T-helper 2 cell treated with Interferon-gamma antibody and Interleukin-4, amounts not matched to agents 100 ng/mL and 5 ng/mL, for 36 hours (primary cell): ENCODE measurements at regions not wholly inside any gene's neighbourhood (a gene's known extent, or its start where the extent isn't known, plus 50 kb on each side); places are given as distances from the start of the nearest gene placed in this dataset.
"Not testable (repeated sequence)": the region's sequence is repeated elsewhere in the genome, so short reads cannot be mapped to it uniquely, and the experiment has no call there.

Experiments
- intact Hi-C: fragments of 100-400 bp; cut with micrococcal nuclease; formaldehyde crosslinking; loops from one replicate; pipeline ENCODE4 v1.15.1; 2023

DNA sequence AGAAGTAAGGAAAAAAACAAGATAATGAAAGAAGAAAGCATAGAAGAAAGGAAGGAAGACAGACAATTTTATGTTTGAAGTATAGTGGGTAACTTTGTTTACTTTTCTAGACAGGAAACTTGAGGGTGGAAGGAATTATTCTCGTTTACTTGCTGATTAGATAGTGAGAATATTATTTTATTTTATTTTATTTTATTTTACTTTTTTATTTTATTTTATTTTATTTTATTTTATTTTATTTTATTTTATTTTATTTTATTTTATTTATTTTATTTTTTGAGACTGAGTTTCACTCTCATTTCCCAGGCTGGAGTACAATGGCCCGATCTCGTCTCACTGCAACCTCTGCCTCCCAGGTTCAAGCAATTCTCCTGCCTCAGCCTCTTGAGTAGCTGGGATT, 623.1 kb upstream of the COX7C start:
- intact Hi-C loops: not testable (repeated sequence)

DNA sequence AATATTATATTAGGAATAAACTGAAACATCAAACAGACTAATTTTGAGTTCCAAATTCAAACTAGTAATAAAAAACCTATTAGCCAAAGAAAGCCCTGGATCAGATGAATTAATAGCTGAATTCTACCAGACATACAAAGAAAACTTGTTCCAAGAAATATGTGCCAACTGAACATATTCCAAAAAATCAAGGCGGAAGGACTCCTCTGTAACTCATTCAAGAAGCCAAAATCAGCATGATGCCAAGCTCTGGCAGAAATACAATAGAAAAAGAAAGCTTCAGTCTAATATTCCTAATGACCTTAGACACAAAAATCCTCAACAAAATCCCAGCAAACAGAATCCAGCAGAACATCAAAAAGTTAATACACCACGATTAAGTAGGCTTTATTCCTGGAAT, 619.1 kb upstream of the COX7C start:
- intact Hi-C loops: no loop called here

DNA sequence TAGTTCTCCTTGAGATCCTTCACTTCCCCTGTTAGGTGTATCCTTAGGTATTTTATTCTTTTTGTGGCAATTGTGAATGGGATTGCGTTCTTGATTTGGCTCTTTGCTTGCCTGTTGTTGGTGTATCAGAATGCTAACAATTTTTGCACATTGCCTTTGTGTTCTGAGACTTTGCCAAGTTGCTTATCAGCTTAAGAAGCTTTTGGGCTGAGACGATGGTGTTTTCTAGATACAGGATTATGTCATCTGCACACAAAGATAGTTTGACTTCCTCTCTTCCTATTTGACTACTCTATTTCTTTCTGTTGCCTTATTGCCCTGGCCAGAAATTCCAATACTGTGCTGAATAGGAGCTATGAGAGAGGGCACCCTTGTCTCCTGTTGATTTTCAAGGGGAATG, 609.4 kb upstream of the COX7C start:
- intact Hi-C loops: no loop called here

DNA sequence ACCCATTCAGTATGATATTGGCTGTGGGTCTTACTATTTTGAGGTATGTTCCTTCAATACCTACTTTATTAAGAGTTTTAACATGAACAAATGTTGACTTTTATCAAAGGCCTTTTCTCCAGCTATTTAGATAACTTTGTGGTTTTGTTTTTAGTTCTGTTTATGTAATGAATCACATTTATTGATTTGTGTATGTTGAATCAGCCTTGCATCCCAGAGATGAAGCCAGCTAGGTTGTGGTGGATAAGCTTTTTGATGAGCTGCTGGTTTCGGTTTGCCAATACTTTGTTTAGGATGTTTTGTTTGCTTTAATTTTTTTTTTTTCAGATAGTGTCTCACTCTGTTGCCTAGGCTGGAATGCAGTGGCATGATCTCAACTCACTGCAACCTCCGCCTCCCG, 609.0 kb upstream of the COX7C start:
- intact Hi-C loops: no loop called here

DNA sequence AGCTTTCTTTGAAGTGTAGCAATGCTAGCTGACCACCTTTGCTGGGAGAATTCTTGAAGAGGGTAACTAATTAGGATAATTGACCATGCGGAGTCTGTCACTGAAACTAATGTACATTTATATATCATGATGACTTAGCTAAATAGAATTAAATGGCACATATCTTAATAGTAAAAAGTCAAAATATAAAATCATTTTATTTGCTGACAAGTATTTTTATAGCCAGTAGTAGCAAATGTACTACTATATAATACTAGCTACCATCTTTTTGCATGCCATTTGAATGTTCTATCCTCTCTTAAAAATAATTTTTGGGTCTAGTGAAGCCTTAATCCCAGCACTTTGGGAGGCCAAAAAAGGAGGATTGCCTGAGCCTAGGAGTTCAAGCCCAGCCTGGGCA, 605.8 kb upstream of the COX7C start:
- intact Hi-C loops: no loop called here

DNA sequence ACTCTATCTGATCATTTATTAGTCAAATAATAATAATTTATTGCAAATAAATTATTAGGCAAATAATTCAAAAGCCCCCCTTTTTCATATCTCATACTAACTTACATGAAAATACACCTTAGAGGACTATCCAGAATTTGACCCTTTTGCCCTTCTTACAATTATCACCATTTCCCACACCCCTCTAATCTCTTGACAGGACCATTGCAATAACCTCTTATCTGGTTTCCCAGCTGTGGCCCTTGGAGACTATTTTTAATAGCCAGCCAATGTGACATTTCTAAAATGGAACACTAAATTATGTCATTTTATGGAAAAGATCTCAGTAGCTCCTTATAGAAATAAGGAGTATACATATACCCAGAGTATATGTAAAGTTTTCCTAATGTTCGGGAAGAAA, 588.4 kb upstream of the COX7C start:
- intact Hi-C loops: no loop called here

DNA sequence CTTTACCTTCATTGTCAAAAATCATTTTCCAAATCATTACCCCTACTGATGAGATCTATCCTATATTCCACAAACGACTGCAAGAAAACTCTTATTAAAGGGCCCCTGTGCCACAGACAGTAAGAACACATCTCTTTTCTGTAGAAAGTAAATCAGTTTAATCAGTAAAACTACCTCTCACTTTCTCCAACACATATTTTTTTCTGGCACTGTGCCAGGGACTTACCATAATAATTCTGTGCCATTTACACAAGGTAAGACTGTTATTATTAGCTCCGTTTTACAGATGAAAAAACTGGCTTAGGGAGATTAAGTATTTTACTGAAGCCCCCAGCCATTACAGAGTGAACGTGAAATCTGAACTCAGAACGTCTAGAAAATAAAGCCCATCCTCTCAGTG, 587.0 kb upstream of the COX7C start:
- intact Hi-C loops: no loop called here

DNA sequence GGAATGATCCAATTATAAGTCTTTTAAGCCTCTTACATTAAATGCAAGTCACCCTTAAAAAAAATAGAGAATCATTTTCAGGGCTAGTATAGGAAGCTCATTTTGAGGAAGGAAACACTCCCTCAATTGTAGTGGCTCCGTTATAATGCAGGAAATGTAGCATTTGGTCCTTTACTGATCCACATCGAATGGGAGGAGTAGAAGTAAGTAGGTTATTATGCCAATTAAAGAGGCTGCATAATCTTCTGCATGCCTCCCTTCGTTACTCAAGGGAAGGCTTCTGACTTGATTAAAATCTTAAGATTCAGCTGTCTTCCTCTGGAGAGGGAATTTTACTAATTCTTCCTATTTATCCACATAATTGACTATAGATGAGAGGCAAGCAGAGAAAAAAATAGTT, 579.2 kb upstream of the COX7C start:
- intact Hi-C loops: no loop called here

DNA sequence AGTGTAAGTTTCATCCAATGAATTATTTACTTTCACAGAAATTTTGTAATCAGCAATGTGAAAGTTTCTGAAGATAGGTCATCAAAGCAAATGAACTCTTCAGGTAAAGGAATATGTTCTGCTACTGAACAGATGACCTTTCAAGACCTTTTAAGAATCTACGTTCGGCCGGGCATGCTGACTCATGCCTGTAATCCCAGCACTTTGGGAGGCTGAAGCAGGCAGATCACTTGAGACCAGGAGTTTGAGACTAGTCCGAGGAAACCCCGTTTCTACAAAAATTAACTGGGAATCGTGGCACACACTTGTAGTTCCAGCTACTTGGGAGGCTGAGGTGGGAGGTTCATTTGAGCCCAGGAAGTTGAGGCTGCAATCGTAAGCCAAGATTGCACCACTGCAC, 578.4 kb upstream of the COX7C start:
- intact Hi-C loops: no loop called here

DNA sequence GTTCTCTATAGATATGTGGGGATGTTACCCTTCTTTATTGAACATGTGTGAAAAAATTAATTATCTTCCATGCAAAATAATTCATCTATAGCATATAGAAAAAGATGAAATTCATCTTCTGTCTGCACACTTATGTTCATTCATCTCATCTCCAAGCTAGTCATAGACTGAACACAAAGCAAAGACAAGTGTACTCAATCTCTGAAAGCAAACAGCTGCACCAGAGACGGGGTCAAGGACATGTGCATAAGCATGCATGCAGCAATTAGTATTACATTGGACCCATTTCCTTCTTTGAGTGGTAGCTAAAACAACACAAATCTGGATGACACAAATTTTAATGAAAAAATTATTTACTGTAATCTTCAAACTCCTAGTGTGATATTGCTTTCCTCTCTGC, 547.0 kb upstream of the COX7C start:
- intact Hi-C loops: no loop called here

DNA sequence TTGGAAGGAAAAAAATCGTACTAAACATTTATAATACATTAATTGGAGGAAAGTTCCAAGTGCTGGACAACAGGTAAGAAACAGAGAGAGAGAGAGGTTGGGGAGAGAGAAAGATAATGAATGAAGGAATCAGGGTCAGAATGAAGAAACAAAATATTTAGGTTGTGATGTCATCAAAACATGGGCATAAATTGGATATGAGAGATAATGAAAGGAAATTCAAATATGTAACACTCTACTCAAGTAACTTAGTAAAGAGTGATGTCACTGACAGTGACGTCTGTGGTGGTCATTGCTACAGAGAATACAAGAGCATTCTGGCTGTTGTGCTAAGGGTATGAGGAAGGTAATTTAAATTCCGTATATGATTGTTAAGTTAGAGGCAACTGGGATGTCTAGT, 543.4 kb upstream of the COX7C start:
- intact Hi-C loops: no loop called here

DNA sequence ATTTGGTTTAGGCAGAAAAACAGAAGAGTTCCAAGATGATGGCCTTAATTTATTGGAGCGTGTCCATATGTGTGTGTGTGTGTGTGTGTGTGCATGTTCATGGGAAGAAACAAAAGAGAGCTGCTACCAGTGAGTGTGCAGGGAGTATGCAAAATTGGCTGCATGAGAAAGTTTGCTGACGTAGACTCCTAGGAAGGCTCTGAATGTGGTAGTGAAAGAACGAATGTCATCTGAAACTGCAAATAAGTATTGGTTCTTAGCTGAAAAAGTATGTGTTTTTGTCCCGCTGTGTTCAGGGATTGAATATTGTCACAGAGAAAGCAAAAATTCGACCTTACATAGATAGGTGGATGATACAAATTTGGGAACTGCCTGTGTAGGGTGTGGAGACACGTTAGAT, 542.6 kb upstream of the COX7C start:
- intact Hi-C loops: no loop called here

DNA sequence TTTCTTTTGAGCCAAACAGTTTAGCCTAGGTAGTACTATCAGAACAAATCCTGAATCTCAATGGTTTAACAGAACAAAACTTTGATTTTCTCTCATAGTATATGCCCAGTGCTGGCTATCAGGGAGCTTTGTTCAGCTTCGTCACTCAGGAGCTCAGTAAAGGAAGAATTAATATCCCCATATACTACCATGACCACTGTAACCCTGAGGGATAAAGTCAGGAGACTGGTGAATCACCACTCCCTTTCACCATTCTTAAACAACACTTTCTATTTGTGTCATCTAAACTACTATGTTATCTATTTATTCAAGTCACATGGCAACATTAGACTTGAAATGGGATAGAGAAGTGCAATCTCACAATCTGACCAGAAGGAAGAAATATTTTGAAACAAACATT, 522.6 kb upstream of the COX7C start:
- intact Hi-C loops: no loop called here

DNA sequence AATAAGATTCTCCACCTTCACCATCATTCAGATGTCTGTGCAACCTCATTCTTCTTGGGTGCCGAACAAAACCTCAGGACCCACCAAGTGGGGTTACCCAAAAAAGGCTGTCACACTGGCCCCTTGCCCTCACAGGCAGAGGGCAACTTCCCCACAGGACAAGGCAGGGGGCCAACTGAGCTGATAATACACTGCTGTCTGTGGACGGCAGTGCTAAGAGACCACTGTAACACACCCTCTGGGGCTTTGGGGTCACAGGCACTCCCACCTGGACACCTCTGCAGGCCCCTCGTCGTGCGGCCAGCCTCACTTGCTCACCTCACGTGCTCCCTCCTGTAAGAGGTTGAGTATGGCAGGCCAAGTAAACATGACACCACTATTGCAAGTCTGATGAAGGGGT, 515.8 kb upstream of the COX7C start:
- intact Hi-C loops: no loop called here

DNA sequence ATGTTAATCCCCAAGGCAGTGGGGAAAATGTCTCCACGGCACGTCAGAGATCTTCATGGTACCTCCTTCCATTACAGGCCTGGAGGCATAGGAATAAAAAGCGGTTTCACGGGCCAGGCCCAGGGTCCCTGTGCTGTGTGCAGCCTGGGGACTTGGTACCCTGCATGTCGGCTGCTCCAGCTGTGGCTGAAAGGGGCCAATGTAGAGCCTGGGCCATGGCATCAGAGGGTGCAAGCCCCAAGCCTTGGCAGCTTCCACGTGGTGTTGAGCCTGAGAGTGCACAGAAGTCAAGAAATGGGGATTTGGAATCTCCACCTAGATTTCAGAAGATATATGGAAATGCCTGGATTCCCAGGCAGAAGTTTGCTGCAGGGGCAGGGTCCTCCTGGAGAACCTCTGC, 508.9 kb upstream of the COX7C start:
- intact Hi-C loops: no loop called here

DNA sequence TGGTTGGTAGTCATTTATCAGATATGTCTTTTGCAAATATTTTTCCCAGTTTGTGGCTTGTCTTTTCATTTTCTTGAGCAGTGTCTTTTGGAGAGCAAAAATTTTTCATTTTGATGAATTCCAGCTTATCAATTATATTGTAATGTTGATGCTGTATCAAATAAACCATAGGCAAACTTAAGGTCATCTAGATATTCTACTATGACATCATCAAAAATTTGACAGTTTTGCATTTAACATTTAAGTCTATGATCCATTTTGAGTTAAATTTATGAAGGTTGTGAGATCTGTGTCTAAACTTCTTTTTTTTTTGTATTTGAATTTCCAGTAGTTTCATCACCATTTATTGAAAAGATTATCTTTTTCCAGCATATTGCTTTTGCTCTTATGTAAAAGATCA, 505.5 kb upstream of the COX7C start:
- intact Hi-C loops: no loop called here

DNA sequence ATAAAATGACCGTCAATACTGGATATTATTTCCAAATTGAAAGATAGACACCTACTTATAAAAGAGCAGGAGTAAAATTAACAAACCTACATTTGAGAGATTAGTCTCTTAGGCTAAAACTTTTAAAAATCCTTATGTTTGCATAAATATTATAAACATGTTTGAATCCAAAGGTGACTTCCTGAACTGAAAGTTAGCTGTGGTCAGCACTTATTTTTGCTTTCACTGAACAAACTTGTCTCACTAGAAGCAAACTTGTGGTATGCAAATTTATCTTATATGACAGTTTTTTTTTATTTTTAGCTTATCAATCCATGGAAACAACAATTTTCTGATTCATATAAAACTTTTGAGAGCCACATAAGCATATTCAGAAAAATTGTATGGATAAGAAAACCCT, 502.6 kb upstream of the COX7C start:
- intact Hi-C loops: no loop called here

DNA sequence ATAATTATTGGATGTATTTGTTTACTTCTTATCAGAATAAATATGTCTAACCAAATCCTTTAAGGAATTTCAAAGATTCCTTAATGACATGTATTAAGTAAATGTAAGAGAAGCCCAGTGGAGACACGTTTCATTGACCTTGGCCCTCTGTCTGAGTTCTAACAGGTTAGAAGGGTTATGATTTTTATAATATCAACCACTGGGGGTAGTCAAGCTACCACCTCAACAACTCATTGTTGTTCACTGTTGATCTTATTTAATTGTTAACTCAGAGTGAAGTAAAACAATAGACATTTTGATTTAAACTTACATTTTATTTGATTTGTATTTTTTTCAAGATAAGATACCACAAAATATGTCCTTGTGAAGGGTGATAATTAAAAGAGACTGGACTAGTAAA, 499.2 kb upstream of the COX7C start:
- intact Hi-C loops: no loop called here

DNA sequence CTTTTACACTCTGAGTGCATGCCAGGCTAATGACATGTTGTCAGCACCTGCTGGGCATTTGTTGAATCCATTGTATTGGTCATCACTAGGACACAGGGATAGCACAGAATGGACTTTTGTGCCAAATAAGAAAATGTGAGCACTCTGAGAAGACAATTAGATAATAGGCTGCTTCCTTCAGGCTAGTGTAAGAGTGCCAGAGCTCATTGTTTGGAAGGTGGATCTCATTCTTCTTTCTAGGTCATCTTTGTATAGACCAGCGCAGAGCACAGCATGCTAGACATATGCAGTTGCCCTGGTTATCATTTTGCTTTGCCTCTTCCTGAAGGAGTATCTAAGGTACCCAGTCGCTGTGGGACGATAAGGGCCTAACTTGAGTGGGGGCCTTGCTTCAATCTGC, 493.4 kb upstream of the COX7C start:
- intact Hi-C loops: no loop called here

DNA sequence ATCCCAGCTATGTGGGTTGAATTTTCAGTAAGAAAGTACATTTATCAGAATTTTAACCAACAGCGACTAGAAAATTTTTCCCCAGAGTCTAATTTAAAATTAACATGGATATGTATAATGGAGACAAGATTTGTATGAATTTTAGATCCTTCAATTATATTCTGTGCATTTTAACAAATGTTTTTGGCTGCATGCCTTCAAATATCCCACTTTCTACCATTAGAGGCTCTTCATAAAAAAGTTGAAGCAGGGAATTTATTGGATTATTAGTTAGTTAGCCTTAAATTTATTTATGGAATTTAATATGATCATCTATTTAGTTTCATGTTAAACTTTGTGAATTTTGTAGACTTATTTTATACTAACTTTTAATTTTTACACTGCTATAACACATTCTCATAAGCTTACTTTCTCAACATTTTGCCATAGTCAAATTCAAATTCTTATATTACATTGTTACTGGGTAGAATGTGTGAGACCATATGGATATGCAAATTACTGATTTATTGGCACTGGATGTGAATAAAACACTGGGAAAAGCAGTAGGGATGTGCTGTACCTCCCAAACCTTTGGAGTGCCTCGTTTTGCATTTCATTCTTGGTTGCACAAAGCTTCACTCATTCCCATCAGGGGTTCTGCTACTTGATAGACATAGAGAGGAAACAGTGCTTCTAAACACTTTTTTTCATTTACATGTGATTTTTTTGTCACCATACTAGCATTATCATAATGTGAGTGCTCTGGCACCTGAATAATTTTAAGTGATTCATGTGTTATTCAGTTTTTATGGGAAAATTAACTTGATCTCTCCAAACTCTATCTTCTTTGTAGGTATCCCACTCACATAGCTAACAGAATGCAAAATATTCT, 491.8 kb upstream of the COX7C start:
- intact Hi-C loops: no loop called here

DNA sequence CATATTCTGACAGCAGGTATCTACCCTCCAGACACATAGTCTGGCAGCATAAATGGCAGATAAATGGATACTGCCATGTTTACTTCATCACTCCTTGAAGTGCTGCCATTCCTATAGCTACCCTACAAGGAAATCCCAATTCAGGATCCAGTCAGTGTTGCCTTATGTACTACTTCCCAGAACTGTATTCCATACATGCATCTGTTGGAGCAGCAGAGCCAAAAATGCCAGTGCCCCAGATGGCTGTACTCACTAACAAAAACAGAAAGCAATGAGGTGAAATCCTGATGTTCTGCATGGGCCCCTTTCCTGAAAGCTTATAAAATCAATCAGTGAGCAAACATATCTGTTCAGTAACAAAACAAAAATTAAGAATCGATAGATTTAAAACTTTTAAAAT, 490.0 kb upstream of the COX7C start:
- intact Hi-C loops: no loop called here

DNA sequence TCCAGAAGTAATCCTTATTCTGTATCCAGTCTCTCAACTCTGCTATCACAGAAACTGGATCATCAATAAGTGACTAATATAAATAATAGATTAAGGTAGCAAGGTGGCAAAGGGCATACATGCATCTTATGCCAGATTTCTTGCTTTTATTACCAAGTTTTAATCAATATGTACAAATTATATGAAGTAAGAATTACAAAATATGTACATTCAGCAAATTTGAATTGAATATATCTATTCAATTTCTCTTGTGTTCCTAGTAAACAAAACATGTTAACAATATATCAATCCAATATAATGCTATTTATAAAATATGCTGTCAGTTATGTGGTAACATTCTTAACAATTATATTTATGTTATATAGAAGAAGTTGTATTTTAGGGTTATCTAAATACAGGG, 488.7 kb upstream of the COX7C start:
- intact Hi-C loops: no loop called here

DNA sequence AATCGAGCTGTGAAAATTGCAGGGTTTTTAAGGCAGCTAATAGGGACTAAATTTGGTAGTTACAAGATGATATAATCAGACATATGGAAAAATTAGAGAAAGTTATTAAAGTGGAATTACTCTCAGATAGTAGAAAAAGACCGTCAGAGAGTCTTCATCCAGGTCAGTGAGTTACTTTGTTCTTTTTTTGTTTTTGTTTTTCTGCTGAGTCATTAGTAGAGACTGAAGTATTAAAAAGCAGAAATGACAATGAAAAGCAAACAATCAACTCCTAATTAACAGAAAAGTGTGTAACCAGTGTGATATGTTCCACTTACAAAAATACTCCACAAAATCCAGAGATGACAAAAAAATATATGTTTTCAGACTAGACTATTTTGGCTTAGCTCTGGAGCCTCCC, 480.4 kb upstream of the COX7C start:
- intact Hi-C loops: no loop called here

DNA sequence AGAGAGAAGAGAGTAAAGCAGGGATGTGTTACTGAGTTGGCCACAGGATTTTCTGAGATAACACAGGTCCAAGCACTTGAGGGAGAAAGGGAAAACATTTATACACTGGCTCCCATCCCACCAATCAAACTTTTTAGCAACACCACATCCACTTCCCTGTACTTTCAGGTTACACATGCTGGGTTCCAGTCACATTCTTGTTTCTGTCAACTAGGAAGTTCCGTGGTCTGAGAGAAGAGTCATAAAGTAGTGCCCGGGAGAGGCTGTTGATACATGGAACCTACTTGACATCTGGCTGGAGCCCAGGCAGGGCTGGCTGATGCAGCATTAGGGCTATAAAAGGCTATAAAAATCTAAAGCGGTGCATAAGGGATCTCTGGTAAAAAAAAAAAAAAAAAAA, 473.9 kb upstream of the COX7C start:
- intact Hi-C loops: no loop called here
